GM12892 (cell line): ENCODE measurements at regions not wholly inside any gene's neighbourhood (a gene's known extent, or its start where the extent isn't known, plus 50 kb on each side); places are given as distances from the start of the nearest gene placed in this dataset.

Source experiments
- DNase-seq: peaks from one replicate; pipeline ENCODE4 v3.0.0; 2011; ENCODE audit not compliant: insufficient read length
- FAIRE-seq: peaks from 2 replicates; lab custom pipeline; 2011; peaks lifted over from hg19 to GRCh38; lab: Jason Lieb, UNC
- POLR2A ChIP-seq: IDR thresholded peaks from 2 replicates; pipeline ENCODE4 v1.6.1; 2011; ENCODE audit warnings: low read depth, low read length, control low read depth
- POLR2AphosphoS5 ChIP-seq: IDR thresholded peaks from 2 replicates; pipeline ENCODE4 v1.6.1; 2011; ENCODE audit warnings: low read depth, low read length, control low read depth
- TAF1 ChIP-seq: IDR thresholded peaks from 2 replicates; pipeline ENCODE4 v1.6.1; 2011; ENCODE audit warnings: low read depth, mild to moderate bottlenecking, control low read depth, low read length, borderline replicate concordance

DNA sequence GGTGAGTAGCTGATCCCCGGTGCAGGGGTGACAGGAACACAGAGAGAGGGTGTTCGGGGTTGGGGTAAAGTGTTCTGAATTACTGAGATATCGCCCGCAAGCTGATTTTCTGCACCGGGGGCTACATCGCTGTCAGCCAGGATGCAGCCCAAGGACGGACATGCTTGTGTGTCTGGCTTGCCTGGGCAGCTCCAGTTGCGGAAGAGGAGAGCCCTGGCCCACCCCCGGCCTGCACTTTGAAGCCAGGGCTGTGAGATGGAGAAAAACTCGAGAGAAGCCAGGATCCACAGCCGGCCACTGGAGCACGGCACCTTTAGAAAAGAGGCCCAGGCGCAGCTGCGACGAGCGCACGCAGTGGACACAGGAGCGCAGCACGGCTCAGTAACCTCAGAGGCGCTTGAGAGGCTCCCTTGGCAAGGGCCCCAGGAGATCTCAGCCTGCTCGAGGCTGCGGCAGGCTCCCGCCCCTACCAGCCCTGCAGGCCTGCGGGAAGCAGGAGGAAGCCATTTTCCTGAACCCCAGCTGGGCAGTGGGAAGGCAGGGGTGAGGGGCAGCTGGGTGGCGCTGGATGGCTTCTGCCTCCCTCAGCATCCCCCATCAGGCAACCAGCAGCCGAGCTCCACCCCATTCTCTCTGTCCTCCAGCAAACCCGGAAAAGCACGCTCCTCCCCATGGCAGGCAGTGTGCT lies 59.2 kb downstream of the C9orf50 start:
- FAIRE-seq (no peak), DNase-seq (no peak)
- no peak for TF ChIP-seq POLR2AphosphoS5
- TF ChIP-seq TAF1, result no peak
- no peak for TF ChIP-seq POLR2A

GRCh38 chr9:129560881-129561306 lies 60.0 kb downstream of the C9orf50 start:
- DNase-seq, result no peak
- TF ChIP-seq POLR2A (no peak), TAF1 (no peak), POLR2AphosphoS5 (no peak)
- FAIRE-seq, result no peak

- DNase-seq (no peak), FAIRE-seq (no peak)
- TF ChIP-seq POLR2AphosphoS5 (no peak), TAF1 (no peak)
Observed at GRCh38 chr9:129559506-129559881, 61.4 kb downstream of the C9orf50 start.

GRCh38 chr9:129558551-129559505 lies 62.1 kb downstream of the C9orf50 start:
- DNase-seq, result no peak
- FAIRE-seq, result no peak
- no peak for TF ChIP-seq TAF1
- no peak for TF ChIP-seq POLR2A
- TF ChIP-seq POLR2AphosphoS5, result no peak

GRCh38 chr9:129558063-129558550 lies 62.8 kb downstream of the C9orf50 start:
- DNase-seq (no peak), FAIRE-seq (no peak)
- no peak for TF ChIP-seq POLR2A
- TF ChIP-seq TAF1, result no peak

DNA sequence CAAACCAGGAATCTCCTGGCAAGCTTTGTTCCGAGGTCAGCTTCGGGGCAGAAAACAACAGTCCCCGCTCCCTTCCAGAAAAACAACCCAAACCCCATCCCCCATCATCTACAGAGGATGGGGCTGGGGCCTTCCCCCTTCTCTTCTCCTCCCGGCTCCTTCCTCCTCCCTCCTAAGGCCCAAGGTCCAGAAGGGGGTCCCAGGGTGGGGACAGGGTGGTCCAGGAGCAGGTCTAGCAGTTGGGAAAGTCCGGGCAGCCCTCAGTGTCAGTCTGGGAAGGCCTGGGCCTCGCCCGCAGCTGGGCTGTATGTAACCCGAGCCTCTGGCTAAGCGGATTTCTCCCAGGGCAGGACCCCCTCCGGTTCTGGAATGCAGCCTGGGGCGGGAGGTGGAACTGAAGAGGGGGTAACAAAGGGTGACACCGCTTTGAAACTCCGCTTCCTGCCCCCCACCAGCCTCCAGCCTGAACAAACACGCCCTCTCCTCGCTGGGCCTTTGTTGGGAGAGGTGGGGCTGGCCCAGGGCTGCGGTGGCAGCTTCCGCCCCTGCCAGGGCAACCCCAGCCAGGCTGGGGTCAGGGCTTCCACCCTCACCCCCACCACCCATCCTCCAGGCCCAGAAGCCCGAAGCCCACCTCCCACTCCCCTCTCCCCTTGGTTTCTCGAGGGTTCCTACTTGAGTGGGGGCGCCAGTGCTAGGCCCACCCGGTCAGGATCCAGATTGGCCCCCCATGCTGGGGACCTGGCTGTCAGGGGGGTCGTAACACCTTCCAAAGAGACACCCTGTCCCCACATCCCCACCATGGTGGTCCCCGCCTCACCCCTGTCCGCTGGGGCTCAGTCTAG lies 63.5 kb downstream of the C9orf50 start:
- FAIRE-seq, result no peak
- DNase-seq, result no peak
- no peak for TF ChIP-seq POLR2A
- TF ChIP-seq POLR2AphosphoS5, result no peak
- no peak for TF ChIP-seq TAF1

- DNase-seq, result no peak
- FAIRE-seq, result no peak
- TF ChIP-seq POLR2AphosphoS5, result no peak
- TF ChIP-seq POLR2A, result no peak
- no peak for TF ChIP-seq TAF1
Observed at GRCh38 chr9:129556491-129557191, 64.3 kb downstream of the C9orf50 start.

DNA sequence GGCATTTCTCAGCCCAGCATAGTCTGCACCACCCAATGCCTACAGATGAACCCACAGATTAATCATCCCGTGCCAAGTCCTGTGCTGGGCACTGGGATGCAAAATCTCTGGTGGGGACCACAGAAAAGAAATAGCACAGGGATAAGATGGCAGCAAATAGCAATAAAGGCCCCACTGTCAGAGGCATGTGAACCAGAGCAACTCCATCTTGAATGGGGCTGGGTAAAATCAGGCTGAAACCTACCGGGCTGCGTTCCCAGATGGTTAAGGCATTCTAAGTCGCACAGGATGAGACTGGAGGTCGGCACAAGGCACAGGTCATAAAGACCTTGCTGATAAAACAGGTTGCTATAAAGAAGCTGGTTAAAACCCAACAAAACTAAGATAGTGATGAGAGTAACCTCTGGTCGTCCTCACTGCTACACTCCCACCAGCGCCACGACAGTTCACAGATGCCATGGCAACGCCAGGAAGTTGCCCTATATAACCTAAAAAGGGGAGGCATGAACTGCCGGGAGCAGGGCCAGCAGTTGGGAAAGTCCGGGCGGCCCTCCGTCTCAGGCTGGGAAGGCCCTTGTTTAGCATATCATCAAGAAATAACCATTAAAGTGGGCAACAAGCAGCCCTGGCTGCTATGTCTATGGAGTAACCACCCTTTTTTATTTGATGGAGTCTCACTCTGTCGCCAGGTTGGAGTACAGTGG lies 65.2 kb downstream of the C9orf50 start:
- FAIRE-seq (no peak), DNase-seq (no peak)
- TF ChIP-seq TAF1 (no peak), POLR2A (no peak), POLR2AphosphoS5 (no peak)

DNA sequence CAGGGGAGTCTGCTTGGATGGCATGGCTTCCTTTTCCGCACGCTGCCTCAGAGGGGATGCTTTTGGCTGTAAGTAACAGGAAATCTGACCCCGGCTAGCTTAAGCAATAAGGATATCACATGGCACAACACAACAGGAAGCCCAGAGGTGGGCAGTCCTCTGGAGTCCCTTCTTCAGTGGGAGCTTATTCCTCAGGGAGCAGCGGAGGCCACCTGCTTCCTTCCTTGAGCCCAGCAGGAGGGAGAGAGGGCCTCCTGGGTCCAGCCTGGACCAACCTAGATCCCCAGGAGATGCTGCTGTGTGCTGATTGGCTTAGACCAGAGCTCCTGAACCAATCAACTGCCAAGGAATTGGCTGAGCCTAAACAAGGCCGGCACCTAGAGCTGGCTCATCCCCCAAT lies 66.3 kb downstream of the C9orf50 start:
- TF ChIP-seq POLR2A, result no peak
- TF ChIP-seq TAF1, result no peak
- no peak for TF ChIP-seq POLR2AphosphoS5
- FAIRE-seq (no peak), DNase-seq (no peak)

- DNase-seq, result no peak
- no peak for TF ChIP-seq TAF1
- TF ChIP-seq POLR2AphosphoS5, result no peak
- no peak for TF ChIP-seq POLR2A
Observed at GRCh38 chr9:129553277-129553676, 67.6 kb downstream of the C9orf50 start.

More at GRCh38 chr9:129553277-129553676, 67.6 kb downstream of the C9orf50 start:
- no peak for FAIRE-seq
